Activated effector memory CD4-positive, alpha-beta T cell treated with Interleukin-2 at 50 U/mL for 16 hours (primary cell): ENCODE measurements at regions not wholly inside any gene's neighbourhood (a gene's known extent, or its start where the extent isn't known, plus 50 kb on each side); places are given as distances from the start of the nearest gene placed in this dataset.

Experiments used
- DNase-seq: peaks from one replicate; pipeline ENCODE4 v3.0.0-alpha.2; 2020

- DNase-seq: no peak
These were observed 884.6 kb downstream of the TTLL7 start for GRCh38 chr1:83114136-83114834.

- no peak for DNase-seq
These were observed 885.3 kb downstream of the TTLL7 start for GRCh38 chr1:83113652-83114051.

- no peak for DNase-seq
These were observed 886.6 kb downstream of the TTLL7 start for GRCh38 chr1:83112248-83112885.

GRCh38 chr1:83110156-83110555, 888.8 kb downstream of the TTLL7 start:
- DNase-seq: no peak

GRCh38 chr1:83109692-83110091, 889.2 kb downstream of the TTLL7 start:
- DNase-seq: no peak

GRCh38 chr1:83104558-83104957, 894.4 kb downstream of the TTLL7 start:
- DNase-seq: no peak

GRCh38 chr1:83103341-83103740, 895.6 kb downstream of the TTLL7 start:
- no peak for DNase-seq

GRCh38 chr1:83102630-83103071, 896.3 kb downstream of the TTLL7 start:
- no peak for DNase-seq

- no peak for DNase-seq
These were observed 897.5 kb downstream of the TTLL7 start for GRCh38 chr1:83101406-83101805.

GRCh38 chr1:83100133-83100532, 898.8 kb downstream of the TTLL7 start:
- DNase-seq: no peak

GRCh38 chr1:83098791-83099190, 900.1 kb downstream of the TTLL7 start:
- no peak for DNase-seq

- no peak for DNase-seq
These were observed 900.8 kb downstream of the TTLL7 start for GRCh38 chr1:83098131-83098530.

- no peak for DNase-seq
These were observed 901.2 kb downstream of the TTLL7 start for GRCh38 chr1:83097715-83098114.

GRCh38 chr1:83095570-83095969, 903.4 kb downstream of the TTLL7 start:
- no peak for DNase-seq

GRCh38 chr1:83090195-83090594, 908.7 kb downstream of the TTLL7 start:
- DNase-seq: no peak

GRCh38 chr1:83087851-83088250, 911.1 kb downstream of the TTLL7 start:
- no peak for DNase-seq

- DNase-seq: no peak
These were observed 911.9 kb downstream of the TTLL7 start for GRCh38 chr1:83086986-83087512.

- no peak for DNase-seq
These were observed 912.6 kb downstream of the TTLL7 start for GRCh38 chr1:83086346-83086745.

- no peak for DNase-seq
These were observed 915.2 kb downstream of the TTLL7 start for GRCh38 chr1:83083589-83084224.

GRCh38 chr1:83077411-83077810, 921.5 kb downstream of the TTLL7 start:
- DNase-seq: no peak

- no peak for DNase-seq
These were observed 923.8 kb downstream of the TTLL7 start for GRCh38 chr1:83075107-83075506.

GRCh38 chr1:83067954-83068353, 931.0 kb downstream of the TTLL7 start:
- DNase-seq: no peak

- no peak for DNase-seq
These were observed 932.8 kb downstream of the TTLL7 start for GRCh38 chr1:83065952-83066727.
